ENCODE measurements at regions not wholly inside any gene's neighbourhood (a gene's known extent, or its start where the extent isn't known, plus 50 kb on each side); places are given as distances from the start of the nearest gene placed in this dataset.

DNA sequence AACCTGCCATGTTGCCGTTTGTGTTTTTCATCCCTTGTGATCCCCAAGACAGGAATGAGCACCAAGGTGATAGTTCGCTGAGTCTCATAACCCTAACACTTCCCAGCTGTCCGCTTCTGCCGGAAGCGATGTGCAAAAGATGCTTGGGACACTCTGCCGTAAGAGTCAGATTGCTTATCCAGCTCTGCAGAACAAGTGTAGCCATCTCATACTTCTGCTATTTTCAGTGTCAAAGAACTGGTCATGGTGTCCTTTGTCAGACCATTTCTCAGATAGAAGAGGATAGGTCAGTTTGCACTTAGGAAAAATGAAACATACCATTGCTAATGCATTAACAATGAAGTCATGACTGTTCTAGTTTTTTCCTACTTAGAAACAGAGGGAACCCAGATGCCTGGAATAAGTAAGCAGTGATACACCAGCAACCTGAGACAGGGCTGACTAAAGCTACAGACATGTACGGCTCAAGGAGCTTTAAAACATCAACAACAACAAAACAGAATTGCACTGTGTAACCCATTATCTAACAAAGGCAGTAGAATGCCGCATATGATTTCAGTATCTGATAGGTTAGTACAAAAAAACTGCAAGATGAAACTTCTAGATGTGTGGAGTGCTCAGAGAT is 134.0 kb upstream of the IL12A start:
- no peaks in the 10 kb centered on the region for H3K36me3 ChIP-seq (replicated peaks; ENCODE audit: insufficient read depth, low read depth)
- H2AFZ ChIP-seq = no peak overlapping the region
- no peaks in the 10 kb centered on the region for H3K27me3 ChIP-seq
- no peaks in the 10 kb centered on the region for H3K9me2 ChIP-seq (replicated peaks; ENCODE audit: insufficient read depth)
- H3K27ac ChIP-seq = peak overlapping the region; percentile 59
- H3K79me2 ChIP-seq = peaks cover 8% of the 10 kb centered on the region
- 42% methylated on average over 8 of the region's 8 CpGs for WGBS (ENCODE audit: low lambda C conversion rate, missing lambda C conversion rate)
- no peaks in the 10 kb centered on the region for H3K9me3 ChIP-seq (ENCODE audit: low read depth)
- peaks cover 46% of the 10 kb centered on the region for H3K4me1 ChIP-seq (ENCODE audit: insufficient read depth)
- H3K4me2 ChIP-seq = peak overlapping the region; percentile 36
- TF ChIP-seq EZH2 (IDR thresholded peaks at IDR 0.05; ENCODE audit: borderline replicate concordance) (no peak), EZH2phosphoT487 (IDR thresholded peaks at IDR 0.05; ENCODE audit: low read depth, severe bottlenecking, unreplicated experiment) (no peak)
- TF ChIP-seq, protein P1, sequence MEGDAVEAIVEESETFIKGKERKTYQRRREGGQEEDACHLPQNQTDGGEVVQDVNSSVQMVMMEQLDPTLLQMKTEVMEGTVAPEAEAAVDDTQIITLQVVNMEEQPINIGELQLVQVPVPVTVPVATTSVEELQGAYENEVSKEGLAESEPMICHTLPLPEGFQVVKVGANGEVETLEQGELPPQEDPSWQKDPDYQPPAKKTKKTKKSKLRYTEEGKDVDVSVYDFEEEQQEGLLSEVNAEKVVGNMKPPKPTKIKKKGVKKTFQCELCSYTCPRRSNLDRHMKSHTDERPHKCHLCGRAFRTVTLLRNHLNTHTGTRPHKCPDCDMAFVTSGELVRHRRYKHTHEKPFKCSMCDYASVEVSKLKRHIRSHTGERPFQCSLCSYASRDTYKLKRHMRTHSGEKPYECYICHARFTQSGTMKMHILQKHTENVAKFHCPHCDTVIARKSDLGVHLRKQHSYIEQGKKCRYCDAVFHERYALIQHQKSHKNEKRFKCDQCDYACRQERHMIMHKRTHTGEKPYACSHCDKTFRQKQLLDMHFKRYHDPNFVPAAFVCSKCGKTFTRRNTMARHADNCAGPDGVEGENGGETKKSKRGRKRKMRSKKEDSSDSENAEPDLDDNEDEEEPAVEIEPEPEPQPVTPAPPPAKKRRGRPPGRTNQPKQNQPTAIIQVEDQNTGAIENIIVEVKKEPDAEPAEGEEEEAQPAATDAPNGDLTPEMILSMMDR (IDR thresholded peaks at IDR 0.05; ENCODE audit: poor library complexity) = no peak
- H4K20me1 ChIP-seq (ENCODE audit: insufficient read depth, poor library complexity, severe bottlenecking) = no peaks in the 10 kb centered on the region
- no peak overlapping the region for H3K4me3 ChIP-seq
- peak; percentile 66 for DNase-seq (ENCODE audit: low spot score)

DNA sequence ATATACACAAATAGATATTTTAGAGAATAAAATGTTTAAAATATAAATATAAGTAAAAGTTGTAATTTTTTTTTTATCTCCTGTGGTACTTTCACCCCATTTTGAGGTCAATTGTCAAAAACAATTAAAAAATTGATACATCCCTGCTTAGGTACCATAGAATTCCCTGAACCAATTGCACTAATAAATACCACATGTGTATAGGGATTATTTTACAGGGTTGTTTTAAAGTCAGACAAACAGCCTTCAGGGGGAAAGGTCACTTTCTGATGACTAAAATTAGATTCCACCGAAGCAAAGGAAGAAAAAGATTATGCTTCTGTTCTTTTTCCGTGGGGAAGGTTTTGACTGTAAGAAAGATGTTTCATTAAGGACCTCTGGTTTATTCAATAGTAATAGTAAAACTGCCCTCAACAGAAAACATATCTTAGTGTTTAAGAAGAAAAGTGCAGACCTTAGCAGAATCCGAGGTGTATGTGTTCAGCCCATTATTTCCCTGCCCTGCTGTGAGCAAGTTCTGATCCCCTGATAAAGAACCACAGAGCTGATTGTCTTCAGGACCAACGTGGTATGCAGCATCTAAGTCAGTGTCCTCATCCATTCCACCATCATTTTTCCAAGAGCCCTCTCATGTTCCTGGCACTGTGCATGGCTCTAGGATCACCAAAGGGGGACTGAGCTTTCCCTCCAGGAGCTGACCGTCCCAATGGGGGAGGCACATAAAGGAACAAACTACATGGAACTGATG is 132.9 kb upstream of the IL12A start:
- Histone ChIP-seq H3K36me3 (replicated peaks; ENCODE audit: insufficient read depth, low read depth) (no peaks in the 10 kb centered on the region), H3K4me2 (peak overlapping the region; percentile 40), H3K27me3 (no peaks in the 10 kb centered on the region), H3K4me1 (ENCODE audit: insufficient read depth) (peaks cover 56% of the 10 kb centered on the region), H4K20me1 (ENCODE audit: insufficient read depth, poor library complexity, severe bottlenecking) (no peaks in the 10 kb centered on the region), H3K9me3 (ENCODE audit: low read depth) (no peaks in the 10 kb centered on the region), H2AFZ (no peak overlapping the region), H3K27ac (peak overlapping the region; percentile 14), H3K4me3 (no peak overlapping the region), H3K79me2 (peaks cover 6% of the 10 kb centered on the region), H3K9me2 (replicated peaks; ENCODE audit: insufficient read depth) (no peaks in the 10 kb centered on the region)
- 44% methylated on average over 5 of the region's 5 CpGs for WGBS (ENCODE audit: low lambda C conversion rate, missing lambda C conversion rate)
- no peak for DNase-seq (ENCODE audit: low spot score)
- TF ChIP-seq EZH2 (IDR thresholded peaks at IDR 0.05; ENCODE audit: borderline replicate concordance) = no peak
- TF ChIP-seq, protein P1 (IDR thresholded peaks at IDR 0.05; ENCODE audit: poor library complexity) = no peak
- TF ChIP-seq EZH2phosphoT487 (IDR thresholded peaks at IDR 0.05; ENCODE audit: low read depth, severe bottlenecking, unreplicated experiment) = no peak

DNA sequence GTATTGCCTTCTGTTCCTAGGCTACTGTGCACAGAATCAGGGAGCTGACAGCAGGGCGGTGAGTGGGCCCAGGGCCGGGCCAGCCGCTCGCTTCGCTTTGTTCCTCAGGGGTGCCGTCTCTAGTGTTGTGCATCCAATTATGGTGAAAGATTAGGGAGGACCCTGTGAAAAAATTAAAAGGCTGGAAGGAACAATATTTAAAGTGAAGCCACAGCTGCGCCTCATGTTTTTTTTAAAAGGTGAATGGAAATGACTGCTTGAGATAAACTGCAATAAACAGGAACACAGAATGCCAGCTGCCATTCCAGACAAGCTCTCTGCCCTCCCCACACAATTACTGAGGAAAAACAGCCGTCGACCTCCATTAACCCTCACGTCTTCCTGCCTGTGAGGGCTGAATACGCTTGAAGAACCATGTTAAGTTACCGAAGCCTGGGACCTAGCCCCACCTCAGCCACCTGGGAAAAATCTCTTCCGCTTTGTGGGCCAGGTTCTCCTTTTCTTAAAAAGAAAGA is 132.0 kb upstream of the IL12A start:
- WGBS (ENCODE audit: low lambda C conversion rate, missing lambda C conversion rate) = 63% methylated on average over 13 of the region's 13 CpGs
- no peaks in the 10 kb centered on the region for H3K9me2 ChIP-seq (replicated peaks; ENCODE audit: insufficient read depth)
- no peaks in the 10 kb centered on the region for H3K36me3 ChIP-seq (replicated peaks; ENCODE audit: insufficient read depth, low read depth)
- TF ChIP-seq EZH2phosphoT487 (IDR thresholded peaks at IDR 0.05; ENCODE audit: low read depth, severe bottlenecking, unreplicated experiment) (no peak), EZH2 (IDR thresholded peaks at IDR 0.05; ENCODE audit: borderline replicate concordance) (no peak)
- TF ChIP-seq, protein P1 (IDR thresholded peaks at IDR 0.05; ENCODE audit: poor library complexity) = no peak
- peaks cover 6% of the 10 kb centered on the region for H3K79me2 ChIP-seq
- H3K4me2 ChIP-seq = peak overlapping the region; percentile 17
- H3K27ac ChIP-seq = peak overlapping the region; percentile 14
- H3K9me3 ChIP-seq (ENCODE audit: low read depth) = no peaks in the 10 kb centered on the region
- no peak overlapping the region for H2AFZ ChIP-seq
- no peak for DNase-seq (ENCODE audit: low spot score)
- no peak overlapping the region for H3K4me3 ChIP-seq
- no peaks in the 10 kb centered on the region for H3K27me3 ChIP-seq
- H4K20me1 ChIP-seq (ENCODE audit: insufficient read depth, poor library complexity, severe bottlenecking) = no peaks in the 10 kb centered on the region
- H3K4me1 ChIP-seq (ENCODE audit: insufficient read depth) = peaks cover 56% of the 10 kb centered on the region

Measured in hepatocyte (in vitro differentiated cells).